WTC11 (cell line): ENCODE measurements at regions not wholly inside any gene's neighbourhood (a gene's known extent, or its start where the extent isn't known, plus 50 kb on each side); places are given as distances from the start of the nearest gene placed in this dataset.

Experiments used
- CTCF ChIP-seq: fragments of 200-600 bp; IDR thresholded peaks from 2 replicates; pipeline ENCODE4 v1.8.0; 2022; ENCODE audit warnings: antibody characterized with exemption
- E2F4 ChIP-seq: sonication (generic); formaldehyde crosslinking; IDR thresholded peaks from 2 replicates; pipeline ENCODE4 v1.8.1; 2022; ENCODE audit warnings: low read depth, mild to moderate bottlenecking, moderate library complexity, missing genetic modification reagents, borderline replicate concordance
- MXD4 ChIP-seq: fragments of 250-450 bp; sonication (Bioruptor Pico); IDR thresholded peaks from 2 replicates; pipeline ENCODE4 v1.8.0; 2021; ENCODE audit warnings: mild to moderate bottlenecking, moderate library complexity, borderline replicate concordance
- NR2C2 ChIP-seq: sonication (generic); formaldehyde crosslinking; IDR thresholded peaks from 2 replicates; pipeline ENCODE4 v1.8.0; 2022; ENCODE audit warnings: mild to moderate bottlenecking, missing genetic modification reagents
- NR3C1 ChIP-seq: sonication (generic); formaldehyde crosslinking; conservative IDR thresholded peaks from 2 replicates; pipeline ENCODE4 v1.8.1; 2023; ENCODE audit warnings: low read depth, mild to moderate bottlenecking, missing genetic modification reagents
- SMAD3 ChIP-seq: sonication (generic); formaldehyde crosslinking; IDR thresholded peaks from 2 replicates; pipeline ENCODE4 v1.8.0; 2022; ENCODE audit warnings: missing genetic modification reagents, mild to moderate bottlenecking, borderline replicate concordance
- TEAD1 ChIP-seq: sonication (generic); formaldehyde crosslinking; IDR thresholded peaks from 2 replicates; pipeline ENCODE4 v1.8.0; 2022; ENCODE audit warnings: mild to moderate bottlenecking, missing genetic modification reagents
- ZNF281 ChIP-seq: sonication (generic); formaldehyde crosslinking; IDR thresholded peaks from 2 replicates; pipeline ENCODE4 v1.8.0; 2023; ENCODE audit warnings: mild to moderate bottlenecking, missing genetic modification reagents
- ZNF423 ChIP-seq: fragments of 250-450 bp; sonication (Bioruptor Pico); IDR thresholded peaks from 2 replicates; pipeline ENCODE4 v2.1.2; 2022; ENCODE audit warnings: mild to moderate bottlenecking, moderate library complexity

DNA sequence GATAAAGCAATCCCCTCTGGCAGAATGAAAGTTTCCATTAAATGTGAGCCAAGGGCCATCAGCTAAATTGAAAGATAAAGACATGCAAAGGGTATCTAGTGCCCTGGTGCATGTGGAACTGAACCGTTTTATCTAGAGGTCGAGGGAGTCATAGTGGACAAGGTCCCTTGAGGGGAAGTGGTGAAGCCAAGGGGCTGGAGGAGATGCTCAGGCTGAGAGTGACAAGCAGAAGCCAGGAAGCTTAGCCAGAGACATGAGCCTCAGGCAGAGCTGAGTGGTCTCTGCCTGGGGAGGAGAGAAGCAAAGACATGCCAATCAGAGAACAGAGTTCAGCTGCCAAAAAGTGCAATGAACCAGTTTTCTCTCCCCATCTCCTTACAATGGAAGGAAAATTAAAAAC, 68.1 kb upstream of the SLC10A2 start:
- TF ChIP-seq CTCF, result no peak
- TF ChIP-seq ZNF281 (CRISPR knock-in tag), result no peak
- TF ChIP-seq TEAD1 (CRISPR knock-in tag), result no peak
- no peak for TF ChIP-seq MXD4 (CRISPR knock-in tag)
- no peak for TF ChIP-seq NR2C2 (CRISPR knock-in tag)
- no peak for TF ChIP-seq E2F4
- TF ChIP-seq NR3C1 (CRISPR knock-in tag), result no peak
- no peak for TF ChIP-seq ZNF423
- TF ChIP-seq SMAD3, result no peak
